CD1c-positive myeloid dendritic cell (primary cell): ENCODE measurements at regions not wholly inside any gene's neighbourhood (a gene's known extent, or its start where the extent isn't known, plus 50 kb on each side); places are given as distances from the start of the nearest gene placed in this dataset.

Experiments used
- DNase-seq: peaks from one replicate; pipeline ENCODE4 v3.0.0-alpha.2; 2016; ENCODE audit errors: extremely low spot score

DNA sequence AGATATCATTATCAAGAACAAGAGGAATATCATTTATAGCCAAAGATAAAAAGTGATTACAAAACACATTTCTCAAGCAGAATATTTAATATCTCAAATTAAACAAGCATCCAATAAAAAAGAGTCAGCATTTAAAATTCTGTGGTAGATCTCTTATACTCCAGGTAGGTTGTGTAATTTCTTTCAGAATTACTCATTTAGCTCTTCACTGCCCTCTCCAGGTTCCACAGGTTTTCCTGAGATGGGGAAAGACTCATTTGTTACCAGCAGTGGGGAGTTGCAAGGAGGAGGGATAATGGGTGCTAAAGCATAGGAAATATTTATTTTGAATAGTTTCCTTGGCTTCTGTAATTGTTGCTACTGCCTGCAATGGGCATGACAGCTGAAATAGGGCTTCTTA, 83.1 kb upstream of the RASGRP1 start:
- DNase-seq, result no peak

DNA sequence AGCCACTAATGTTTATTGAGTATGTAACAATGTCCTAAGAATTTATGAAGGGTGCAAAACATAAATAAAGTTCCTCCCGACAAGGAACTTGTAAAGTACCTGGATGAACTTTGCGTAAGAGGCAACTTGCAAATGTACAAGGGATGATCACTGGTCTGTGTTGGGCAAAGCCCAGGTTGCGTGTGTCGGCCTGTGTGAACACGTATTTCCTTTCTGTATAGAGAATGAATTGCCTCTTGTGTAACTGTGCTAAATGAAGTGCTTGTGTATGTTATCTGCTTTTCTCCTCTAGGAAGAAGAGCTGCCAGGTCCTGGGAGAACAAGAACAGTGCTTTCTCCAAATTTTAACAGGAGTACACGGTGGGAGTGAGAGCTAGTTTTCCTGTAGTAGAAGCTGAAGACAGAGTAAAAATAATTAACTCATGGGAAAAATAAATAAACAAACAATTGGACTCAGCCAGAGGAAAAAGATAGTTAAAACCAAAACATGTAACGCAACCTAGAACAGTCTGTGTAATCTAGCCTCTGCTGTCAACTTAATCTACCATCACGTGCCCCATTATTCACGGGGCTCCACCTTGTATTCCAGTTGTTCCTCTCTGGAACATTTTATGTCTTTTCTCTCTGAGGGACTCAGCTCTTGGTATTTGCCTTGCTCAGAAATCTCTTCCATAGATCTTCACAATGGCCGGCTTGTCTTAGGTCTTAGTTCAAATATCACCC, 83.7 kb upstream of the RASGRP1 start:
- no peak for DNase-seq

DNA sequence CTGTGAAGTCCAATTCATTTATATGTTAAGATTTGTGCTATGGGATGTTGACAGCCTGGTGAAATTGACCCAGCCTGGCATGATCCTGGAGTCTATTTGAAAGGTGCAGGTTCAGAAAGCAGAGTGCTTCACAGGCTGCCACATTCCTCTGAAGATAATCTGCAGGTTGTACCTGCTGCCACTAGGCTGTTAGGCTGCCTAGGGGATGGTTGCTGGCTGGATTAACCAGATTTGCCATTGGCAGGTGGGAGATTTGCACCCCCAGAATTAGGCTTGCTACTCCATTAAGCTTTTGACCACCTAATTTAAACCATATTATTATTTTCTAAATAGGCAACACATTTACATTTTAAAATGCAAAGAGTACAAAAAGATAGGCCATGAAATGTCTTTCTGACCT, 85.8 kb upstream of the RASGRP1 start:
- DNase-seq, result no peak

DNA sequence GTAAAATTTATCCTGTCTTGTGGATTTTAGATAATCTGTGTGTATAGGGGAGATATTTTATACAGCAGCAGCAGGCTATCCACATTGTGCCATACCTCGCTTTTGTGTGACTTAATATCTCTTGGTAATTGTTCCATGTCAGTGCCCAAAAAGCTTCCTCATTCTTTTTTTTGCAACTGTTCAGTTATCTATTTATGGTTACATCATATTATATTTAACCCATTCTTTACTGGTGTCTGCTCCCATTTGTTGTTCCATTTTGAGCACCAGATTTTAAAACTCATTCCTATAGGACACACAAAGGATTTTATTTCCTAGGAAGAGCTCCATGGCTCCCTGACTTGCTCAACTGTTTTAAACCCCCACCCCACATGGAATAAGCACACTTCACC, 86.3 kb upstream of the RASGRP1 start:
- DNase-seq, result no peak

- peak; percentile 42 for DNase-seq
These were observed 86.9 kb upstream of the RASGRP1 start for GRCh38 chr15:38651328-38652038.

- DNase-seq, result no peak
These were observed 87.7 kb upstream of the RASGRP1 start for GRCh38 chr15:38652183-38652794.

DNA sequence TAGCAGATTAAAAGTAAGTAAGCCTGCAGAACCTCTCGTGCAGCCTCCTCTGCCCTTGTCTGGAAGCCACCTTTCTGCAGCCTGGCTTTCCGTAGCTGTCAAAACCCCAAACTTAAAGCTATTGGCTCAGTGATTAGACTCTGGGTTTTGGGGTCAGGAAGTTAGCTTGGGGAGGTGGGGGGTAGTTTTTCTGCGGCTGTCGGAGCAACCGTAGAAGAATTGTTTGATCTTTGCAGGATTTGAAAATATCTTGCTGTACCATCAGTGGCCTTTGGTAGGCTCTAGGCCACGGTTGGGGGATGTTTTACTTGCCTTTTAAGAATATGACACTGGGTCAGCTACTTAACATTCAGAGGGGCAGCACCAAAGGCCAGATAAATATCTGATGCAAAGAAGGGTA, 88.4 kb upstream of the RASGRP1 start:
- peak; percentile 60 for DNase-seq

DNA sequence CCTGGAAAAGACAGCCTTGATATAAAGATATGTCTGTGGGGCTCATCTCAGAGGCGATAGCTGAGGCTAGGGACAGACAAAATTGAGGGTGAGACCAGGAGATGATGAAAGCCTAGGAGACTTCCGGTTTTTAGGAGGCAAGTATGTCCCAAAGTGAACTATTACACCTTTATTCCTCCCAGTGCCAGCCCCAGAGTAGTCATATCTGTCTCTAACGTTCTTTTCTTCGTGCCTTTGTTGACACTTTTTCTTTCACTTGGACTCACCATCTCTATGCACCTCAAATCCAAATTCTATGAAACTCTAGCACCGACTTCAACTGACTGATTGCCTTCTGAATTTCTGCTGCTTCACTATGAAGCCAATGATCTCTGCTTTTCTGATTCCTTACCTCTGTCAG, 93.8 kb upstream of the RASGRP1 start:
- no peak for DNase-seq

DNA sequence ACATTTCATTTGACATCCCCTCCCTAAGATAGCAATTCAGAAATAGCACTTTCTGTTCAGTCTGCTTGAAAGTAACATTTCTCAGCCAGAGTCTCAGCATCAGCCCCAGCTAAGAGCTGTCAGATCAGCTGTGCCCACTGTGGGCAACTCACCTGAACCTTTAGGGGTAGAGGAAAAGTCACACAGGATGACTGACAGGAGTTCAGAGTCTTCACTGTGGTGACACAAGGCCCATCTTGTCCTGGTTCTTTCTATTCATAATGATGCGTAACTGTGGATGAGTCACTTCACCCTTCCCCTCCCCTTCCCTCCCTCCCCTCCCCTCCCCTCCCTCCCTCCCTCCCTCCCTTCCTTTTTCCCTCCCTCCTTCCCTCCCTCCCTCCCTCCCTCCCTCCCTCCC, 96.1 kb upstream of the RASGRP1 start:
- DNase-seq, result no peak

DNA sequence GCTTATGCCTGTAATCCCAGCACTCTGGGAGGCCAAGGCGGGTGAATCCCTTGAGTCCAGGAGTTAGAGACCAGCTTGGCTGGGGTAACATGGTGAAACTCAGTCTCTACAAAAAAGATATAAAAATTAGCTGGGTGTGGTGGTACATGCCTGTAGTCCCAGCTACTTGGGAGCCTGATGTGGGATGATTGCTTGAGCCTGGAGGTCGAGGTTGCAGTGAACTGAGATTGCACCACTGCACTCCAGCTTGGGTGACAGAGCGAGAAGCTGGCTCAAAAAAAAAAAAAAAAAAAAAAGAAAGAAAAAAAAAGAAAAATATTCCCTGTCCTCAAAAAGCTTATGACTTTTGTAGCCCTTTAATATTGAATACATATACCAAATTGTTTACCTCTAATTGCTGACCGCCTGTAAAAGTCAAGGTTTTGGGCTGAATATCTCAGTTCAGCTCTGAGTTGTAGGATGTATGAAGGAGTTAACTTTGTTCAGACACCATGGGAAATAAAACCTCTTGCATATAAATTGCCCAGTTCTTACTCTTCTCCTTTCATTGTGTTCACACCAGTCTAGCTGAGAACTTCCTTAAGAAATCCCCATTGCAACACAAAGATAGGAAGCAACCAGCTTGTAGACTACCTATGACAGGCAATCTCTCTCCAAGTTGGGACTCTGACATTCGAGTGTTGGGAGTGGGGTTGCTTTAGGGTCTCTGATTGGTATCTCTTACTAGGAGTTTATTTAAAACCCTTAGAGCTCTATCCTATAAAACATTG, 97.6 kb upstream of the RASGRP1 start:
- DNase-seq, result peak; percentile 48

GRCh38 chr15:38662805-38663204, 98.2 kb upstream of the RASGRP1 start:
- no peak for DNase-seq

GRCh38 chr15:38665586-38666305, 101.1 kb upstream of the RASGRP1 start:
- no peak for DNase-seq

DNA sequence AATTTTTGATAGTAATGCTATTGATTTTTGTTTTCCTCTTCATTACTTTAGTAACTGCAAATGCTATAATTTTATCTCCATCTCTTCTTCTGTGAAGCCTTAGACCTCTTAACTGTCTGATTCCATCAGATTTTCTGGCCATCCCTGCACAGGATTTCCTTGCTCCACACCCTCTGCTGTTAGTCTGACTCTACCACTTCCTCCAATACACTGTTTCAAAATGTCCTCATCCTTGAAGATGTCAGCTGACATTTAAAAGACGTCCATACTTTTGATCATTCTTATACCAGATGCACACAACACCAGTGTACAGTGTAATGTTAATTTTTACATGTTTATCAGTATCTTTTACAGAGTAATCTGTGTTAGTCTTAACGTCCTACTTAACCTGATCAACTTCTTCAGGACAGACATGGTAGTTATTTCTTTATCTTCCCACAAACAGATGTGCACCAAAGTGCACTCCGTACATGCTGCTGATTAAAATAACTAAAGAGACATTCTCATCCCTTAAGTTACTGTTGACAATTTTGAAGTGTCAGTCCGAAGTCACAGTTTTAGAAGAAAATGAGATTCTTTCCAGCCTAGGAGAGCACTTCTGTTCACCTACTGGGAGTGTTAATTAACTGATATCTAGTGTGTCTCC, 102.4 kb upstream of the RASGRP1 start:
- DNase-seq, result no peak

GRCh38 chr15:38667890-38668850, 103.6 kb upstream of the RASGRP1 start:
- DNase-seq, result no peak

DNA sequence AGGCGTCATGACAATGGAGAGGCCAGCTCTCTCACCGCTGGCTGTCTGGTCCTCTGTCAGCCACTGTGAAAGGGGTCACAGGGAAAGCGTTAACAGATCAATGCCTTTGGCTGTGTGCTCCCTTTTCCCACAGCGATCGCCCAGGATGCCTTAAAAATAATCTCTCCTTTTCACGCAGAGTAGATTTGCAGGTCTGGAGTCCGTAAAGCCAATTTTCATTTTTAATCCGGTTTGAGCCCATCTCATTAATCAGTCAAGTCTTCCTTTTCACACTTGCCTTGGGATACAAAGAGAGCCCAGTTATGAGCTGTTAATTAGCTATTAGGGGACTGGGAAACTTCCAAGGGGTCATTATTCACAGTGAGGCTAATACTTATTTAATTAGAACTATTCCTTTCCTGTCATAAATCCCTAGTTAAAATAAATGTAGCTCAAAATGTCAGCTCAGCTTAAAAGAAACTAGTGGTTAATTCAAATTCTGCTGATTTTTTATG, 104.3 kb upstream of the RASGRP1 start:
- DNase-seq, result no peak

DNA sequence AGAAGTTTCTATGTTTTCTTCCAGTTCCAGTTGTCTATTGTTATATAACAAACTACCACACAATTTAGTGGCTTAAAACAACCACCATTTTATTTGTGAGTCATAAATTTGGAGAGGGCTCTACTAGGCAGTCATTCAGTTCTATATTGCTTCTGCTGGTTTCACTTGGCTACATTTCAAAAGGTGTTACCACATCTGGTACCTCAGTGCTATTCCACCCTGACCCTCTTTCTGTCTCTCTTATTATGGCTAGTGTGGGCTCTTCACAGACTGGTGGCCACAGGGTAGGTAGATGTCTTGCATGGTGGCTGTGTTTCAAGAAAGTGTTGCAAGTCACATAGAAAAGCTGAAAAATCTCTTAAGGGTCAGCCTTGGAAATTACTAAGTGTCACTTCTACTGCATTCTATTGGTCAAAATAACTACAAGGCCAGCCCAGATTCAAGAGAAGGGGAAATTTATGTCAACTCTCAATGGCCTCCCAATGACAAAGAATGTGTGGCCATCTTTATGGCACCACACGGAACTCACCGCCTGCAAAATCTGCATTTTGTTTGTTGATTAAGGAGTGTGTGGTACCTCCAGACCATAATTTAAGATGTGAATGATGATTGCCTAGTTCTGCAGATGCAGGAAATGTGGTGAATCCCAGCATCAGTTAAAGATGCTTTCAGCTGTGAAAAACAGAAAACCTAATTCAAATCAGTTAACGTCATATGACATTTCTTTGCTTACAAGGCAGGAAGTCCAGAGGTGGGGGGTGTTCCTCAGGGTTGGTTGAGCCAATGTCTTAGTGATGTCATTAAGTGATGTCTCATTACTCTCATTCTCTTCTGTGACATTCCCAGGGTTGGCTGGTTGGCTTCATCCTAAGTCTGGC, 105.8 kb upstream of the RASGRP1 start:
- peak; percentile 51 for DNase-seq

- no peak for DNase-seq
These were observed 106.4 kb upstream of the RASGRP1 start for GRCh38 chr15:38671006-38671387.

DNA sequence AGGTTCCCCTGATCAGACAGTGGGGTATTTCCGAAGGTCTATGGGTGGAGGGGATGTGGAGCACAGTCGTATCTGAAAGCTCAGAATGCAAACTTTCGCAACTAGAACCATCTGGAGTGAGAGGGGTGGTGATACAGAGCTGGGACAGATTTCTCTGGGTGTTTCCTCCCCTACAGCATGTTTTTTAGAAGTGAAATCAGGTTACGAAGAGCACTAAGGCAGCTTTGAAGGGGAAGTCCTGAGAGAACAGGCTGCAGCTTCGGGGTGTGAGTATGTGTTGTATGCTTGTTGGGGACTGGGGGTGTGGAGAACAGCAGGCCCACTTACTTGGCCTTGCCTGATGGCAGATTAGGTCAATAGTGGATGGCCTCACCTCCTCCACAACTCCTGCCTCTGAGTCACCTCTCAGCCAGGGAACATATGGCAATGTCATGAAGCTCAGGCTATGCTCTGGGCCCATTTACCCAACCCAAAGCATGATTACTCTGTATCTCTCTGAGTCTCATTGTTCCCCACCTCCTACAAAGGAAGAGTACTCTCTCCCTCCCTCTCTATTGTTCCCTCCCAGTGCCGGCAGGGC, 107.2 kb upstream of the RASGRP1 start:
- DNase-seq, result peak; percentile 79
